Hepatic stellate cell (primary cell): ENCODE measurements at regions not wholly inside any gene's neighbourhood (a gene's known extent, or its start where the extent isn't known, plus 50 kb on each side); places are given as distances from the start of the nearest gene placed in this dataset.
"Not testable (repeated sequence)": the region's sequence is repeated elsewhere in the genome, so short reads cannot be mapped to it uniquely, and the experiment has no call there.

Experiments
- DNase-seq: peaks from one replicate; pipeline ENCODE4 v3.0.0; 2011; ENCODE audit warnings: low spot score

DNA sequence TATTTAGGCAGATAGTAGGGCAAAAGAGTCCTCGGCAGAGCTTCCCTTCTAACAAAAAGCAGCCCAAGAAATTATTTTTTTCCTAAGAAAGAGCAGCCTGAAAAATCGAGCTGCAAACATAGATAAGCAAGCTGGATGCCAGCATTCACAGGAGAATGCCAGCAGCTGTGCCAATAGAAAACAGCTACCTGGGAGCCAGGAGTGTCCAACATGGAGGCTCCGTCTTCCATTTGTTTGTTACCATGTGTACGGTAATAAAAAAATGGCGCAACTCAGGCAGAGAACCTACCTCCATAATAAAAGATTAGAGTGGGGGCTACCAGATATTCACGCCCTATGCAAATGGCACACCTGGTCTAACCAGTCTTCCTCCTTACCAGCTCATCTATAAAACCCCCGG, 77.6 kb upstream of the IPO5 start:
- DNase-seq = no peak

DNA sequence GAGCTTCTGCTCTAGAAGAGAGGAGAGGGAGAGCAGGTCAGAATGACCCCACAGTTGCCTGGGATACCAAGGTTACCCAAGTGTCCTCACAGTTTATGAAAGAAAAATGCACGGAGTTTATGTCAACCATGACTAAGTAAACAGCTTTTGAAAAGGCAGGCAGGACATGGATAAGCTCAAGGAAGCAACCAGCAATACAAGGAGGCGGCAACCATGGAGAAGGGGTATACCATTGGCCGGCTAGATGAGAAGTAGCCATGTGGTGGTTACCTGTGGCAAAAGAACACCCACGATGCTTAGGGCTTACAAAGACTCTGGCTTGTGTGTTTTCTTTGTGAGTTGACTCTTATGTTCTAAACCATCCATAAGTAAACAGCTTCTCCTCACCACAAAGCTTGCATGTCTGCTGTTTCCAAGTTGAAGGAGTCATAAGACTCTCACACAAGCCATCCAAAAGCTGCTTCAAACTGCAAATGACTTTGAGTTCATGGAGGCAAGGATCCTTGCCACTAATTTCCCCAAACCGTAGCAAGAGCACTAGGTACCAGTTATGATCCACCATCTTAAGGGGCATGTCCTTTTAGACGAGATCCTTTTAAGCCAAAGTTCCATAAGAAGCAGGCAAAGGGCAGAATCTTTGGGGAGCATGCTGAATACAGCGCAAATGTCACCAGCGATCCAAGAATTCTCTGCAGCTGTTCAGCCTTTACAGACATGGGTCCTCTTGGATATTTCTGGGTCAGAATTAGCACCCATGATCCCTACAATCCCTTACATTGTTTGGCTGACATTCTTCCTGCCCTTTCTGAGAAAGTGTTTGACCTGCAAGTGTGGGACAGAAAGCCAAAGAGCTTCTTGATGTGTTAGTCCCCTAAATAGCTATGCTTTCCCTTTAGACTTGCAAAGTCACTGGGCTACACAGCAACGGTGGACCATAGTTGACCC, 74.8 kb upstream of the IPO5 start:
- no peak for DNase-seq

DNA sequence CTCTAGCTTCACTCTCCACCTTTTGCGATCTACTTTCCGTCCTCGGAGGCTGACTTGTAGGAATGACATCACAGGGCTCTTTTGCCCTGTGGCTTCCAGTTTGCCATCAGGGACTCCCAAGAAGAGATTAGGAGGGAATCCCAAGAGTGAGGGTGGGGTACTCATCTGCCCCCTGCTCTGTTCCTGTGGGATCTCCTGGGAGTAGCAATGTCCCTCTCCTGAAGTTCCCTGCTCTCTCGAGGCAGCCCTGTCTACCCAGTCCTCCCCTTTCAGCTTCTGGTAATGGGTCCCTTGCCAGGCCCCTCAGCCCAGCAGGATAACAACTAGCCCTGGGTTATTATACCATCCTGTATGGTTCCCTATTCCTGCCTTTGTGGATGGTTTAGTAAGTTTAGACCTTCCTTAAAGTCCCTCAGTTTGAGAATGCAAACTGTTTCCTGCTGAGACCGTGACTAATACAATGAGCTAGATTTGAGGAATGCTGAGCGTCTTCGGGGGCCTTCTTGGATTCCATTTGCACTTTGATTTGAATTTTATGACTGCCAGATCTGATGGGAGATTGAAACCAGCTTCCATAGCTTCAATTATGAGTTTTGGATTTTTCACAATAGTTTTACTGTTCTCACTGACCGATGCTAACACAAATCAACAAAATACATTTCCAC, 73.7 kb upstream of the IPO5 start:
- DNase-seq = peak; percentile 56

DNA sequence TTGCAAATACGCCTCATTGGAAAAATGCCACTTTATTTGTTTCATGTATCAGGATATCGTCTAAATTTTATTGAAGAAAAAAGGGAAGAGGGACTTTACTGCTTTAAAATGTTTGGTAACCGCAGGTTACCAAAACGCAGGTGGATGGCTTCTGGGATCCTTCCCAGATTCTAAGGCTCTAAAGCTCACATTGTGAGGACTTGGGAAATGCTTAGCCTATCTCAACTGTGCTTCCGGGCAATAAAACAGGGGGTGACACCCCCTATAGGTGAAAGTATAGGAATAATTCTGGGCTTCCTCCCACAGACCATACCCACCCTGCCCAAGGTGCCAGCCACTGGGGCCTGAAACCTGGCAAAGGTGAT, 73.2 kb upstream of the IPO5 start:
- DNase-seq = no peak

- DNase-seq = no peak
Observed at GRCh38 chr13:97881556-97881955, 71.9 kb upstream of the IPO5 start.

GRCh38 chr13:97883396-97883795, 70.1 kb upstream of the IPO5 start:
- DNase-seq = no peak

DNA sequence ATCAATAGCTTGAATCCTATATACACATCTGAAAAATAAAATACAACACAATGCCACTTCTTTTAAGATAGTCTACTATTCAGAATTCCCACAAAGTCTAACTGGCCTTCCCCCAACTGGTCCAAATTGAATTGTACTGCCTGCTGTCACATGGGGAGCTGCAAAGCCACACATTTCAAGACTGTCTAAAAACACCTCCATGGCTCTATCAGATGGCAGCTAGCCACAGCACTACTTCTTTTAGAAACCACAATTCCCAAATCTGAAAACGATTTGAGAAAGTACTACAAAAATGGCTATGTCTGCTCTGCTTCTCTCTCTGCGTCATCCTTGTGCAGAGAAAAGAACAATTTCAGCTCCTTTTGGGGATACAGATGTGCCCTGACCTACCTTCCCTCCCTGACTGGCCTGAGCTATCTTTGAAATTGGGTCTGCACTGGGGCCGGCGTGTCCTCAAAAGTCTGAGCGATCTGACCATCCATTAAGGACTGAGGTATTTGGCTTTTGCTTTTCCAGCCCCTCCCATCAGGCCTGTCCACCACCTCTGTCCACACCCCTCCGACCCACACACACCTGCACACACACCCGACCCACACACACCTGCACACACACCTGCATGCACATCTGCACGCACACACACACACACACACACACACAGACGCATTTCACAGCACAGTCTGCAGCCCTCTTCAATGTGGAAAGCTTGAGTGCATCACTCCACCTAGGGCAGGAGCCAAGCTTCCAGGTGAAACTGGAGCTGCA, 68.6 kb upstream of the IPO5 start:
- DNase-seq = no peak

- no peak for DNase-seq
Observed at GRCh38 chr13:97885641-97886040, 67.8 kb upstream of the IPO5 start.

DNA sequence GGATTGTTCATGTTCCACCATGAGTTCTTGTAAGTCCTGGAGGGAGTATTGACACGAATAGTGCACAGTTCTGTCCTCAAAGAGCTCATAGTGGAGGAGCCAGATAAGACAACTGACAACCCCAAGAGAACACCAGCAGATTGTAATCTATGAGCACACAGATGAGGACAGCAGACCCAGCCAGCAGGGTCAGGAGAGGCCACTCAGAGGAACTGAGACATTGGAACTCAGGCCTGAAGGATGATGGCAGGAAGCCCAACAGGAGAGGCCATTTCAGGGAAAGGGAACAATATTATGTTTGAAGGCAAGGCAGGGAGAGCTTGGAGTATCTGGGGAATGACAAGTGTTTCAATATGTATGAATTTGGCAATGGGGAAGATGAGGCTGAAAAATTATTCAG, 63.7 kb upstream of the IPO5 start:
- no peak for DNase-seq

GRCh38 chr13:97890573-97890972, 62.9 kb upstream of the IPO5 start:
- no peak for DNase-seq

GRCh38 chr13:97891964-97892363, 61.5 kb upstream of the IPO5 start:
- DNase-seq = not testable (repeated sequence)

DNA sequence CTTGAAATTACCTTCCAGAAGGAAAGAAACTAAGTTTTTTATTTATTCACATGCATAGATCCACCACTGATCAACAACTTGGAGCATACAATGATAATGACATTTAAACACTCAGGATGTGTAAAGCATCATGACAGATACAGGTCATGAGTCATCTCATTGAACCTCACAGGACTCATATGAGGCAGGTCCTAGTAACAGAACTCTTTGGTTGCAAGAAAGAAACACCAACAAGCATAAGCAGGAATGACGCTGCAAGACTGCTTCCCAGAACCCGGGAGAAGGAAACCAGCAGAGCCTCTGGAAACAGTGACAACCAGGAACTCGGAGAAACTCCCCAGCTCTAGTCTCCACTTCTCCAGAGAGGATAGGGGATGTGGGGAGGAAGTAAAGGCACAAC, 60.8 kb upstream of the IPO5 start:
- DNase-seq = no peak

GRCh38 chr13:97895383-97895782, 58.1 kb upstream of the IPO5 start:
- no peak for DNase-seq

- no peak for DNase-seq
Observed at GRCh38 chr13:97896446-97896845, 57.0 kb upstream of the IPO5 start.

DNA sequence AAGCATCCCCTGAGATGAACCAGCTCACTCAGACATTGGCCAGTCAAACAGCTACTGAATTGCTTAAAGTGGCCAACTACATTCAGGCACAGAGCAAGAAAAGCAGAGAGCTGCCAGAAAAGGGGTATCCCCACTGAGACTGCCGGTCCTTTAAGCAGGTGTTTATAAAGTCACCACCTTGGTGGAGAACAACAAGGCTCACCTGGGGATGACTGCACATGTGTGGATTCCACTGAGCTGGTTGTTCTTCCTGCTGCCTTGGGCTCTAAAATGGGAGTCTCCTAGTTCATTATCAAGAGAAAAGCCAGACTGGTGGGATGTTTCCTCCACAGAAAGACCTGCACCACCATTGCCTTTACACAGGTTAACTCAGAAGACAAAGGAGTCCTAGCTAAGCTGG, 51.8 kb upstream of the IPO5 start:
- no peak for DNase-seq
